ENCODE measurements at regions not wholly inside any gene's neighbourhood (a gene's known extent, or its start where the extent isn't known, plus 50 kb on each side); places are given as distances from the start of the nearest gene placed in this dataset.

DNA sequence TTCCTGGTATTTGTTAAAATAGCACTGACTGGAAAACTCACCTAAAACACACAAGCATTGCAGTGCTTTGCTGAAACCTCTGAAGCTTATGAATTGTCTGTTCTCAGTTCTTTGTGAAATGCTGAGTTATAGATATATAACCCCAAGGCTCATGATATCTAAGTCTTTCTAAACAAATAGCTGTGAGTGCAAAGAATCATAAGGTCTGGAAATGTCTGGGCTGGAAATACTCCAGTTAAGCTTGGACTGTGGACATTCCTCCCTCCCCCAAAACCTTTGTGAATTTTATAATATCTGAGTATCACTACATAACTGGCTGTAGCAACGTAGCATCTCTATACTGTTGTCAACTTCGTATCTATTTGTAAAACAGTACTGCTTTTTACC, 69.1 kb downstream of the CBLN4 start:
- BruUV-seq (replicated peaks): no TSS peak
- no peak for ATAC-seq
- intact Hi-C loops (cut with micrococcal nuclease; ENCODE audit: unreplicated experiment): no loop called here
- CTCF ChIA-PET: no interaction called here
- H3K36me3 ChIP-seq (ENCODE audit: control insufficient read depth in 2 of 2, insufficient read depth in 2 of 2, low read length in 1 of 2): no peaks in the 10 kb centered on the region
- TF ChIP-seq ETV6 (conservative IDR thresholded peaks at IDR 0.05 in 1 of 2, IDR thresholded peaks at IDR 0.05 in 1 of 2; ENCODE audit: borderline replicate concordance in 1 of 2, low read depth in 1 of 2) (no peak), ZNF622 (IDR thresholded peaks at IDR 0.05) (no peak), CHD1 (IDR thresholded peaks at IDR 0.05; ENCODE audit: low read depth, low read length) (no peak), CBX5 (IDR thresholded peaks at IDR 0.05; ENCODE audit: low read depth) (no peak), SMC3 (IDR thresholded peaks at IDR 0.05; ENCODE audit: borderline replicate concordance, low read length) (no peak), ATF7 (IDR thresholded peaks at IDR 0.05; ENCODE audit: low read depth) (no peak), BRCA1 (IDR thresholded peaks at IDR 0.05; ENCODE audit: low read depth, low read length) (no peak), RCOR1 (conservative IDR thresholded peaks at IDR 0.05; ENCODE audit: low read depth, low read length) (no peak), MYB (IDR thresholded peaks at IDR 0.05; ENCODE audit: borderline replicate concordance, low read depth, low read length) (no peak), ZNF217 (IDR thresholded peaks at IDR 0.05) (no peak), RELA (IDR thresholded peaks at IDR 0.05; ENCODE audit: borderline replicate concordance, partially characterized antibody) (no peak), CREM (IDR thresholded peaks at IDR 0.05; ENCODE audit: low read depth) (no peak), JUND (IDR thresholded peaks at IDR 0.05; ENCODE audit: low read depth, low read length) (no peak)
- TF ChIP-seq, protein P1, sequence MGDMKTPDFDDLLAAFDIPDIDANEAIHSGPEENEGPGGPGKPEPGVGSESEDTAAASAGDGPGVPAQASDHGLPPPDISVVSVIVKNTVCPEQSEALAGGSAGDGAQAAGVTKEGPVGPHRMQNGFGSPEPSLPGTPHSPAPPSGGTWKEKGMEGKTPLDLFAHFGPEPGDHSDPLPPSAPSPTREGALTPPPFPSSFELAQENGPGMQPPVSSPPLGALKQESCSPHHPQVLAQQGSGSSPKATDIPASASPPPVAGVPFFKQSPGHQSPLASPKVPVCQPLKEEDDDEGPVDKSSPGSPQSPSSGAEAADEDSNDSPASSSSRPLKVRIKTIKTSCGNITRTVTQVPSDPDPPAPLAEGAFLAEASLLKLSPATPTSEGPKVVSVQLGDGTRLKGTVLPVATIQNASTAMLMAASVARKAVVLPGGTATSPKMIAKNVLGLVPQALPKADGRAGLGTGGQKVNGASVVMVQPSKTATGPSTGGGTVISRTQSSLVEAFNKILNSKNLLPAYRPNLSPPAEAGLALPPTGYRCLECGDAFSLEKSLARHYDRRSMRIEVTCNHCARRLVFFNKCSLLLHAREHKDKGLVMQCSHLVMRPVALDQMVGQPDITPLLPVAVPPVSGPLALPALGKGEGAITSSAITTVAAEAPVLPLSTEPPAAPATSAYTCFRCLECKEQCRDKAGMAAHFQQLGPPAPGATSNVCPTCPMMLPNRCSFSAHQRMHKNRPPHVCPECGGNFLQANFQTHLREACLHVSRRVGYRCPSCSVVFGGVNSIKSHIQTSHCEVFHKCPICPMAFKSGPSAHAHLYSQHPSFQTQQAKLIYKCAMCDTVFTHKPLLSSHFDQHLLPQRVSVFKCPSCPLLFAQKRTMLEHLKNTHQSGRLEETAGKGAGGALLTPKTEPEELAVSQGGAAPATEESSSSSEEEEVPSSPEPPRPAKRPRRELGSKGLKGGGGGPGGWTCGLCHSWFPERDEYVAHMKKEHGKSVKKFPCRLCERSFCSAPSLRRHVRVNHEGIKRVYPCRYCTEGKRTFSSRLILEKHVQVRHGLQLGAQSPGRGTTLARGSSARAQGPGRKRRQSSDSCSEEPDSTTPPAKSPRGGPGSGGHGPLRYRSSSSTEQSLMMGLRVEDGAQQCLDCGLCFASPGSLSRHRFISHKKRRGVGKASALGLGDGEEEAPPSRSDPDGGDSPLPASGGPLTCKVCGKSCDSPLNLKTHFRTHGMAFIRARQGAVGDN (IDR thresholded peaks at IDR 0.05): no peak
- TF ChIP-seq, protein P2, sequence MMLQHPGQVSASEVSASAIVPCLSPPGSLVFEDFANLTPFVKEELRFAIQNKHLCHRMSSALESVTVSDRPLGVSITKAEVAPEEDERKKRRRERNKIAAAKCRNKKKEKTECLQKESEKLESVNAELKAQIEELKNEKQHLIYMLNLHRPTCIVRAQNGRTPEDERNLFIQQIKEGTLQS (IDR thresholded peaks at IDR 0.05; ENCODE audit: borderline replicate concordance, extremely low read depth, low read depth, low read length): no peak
- TF ChIP-seq, protein P3, sequence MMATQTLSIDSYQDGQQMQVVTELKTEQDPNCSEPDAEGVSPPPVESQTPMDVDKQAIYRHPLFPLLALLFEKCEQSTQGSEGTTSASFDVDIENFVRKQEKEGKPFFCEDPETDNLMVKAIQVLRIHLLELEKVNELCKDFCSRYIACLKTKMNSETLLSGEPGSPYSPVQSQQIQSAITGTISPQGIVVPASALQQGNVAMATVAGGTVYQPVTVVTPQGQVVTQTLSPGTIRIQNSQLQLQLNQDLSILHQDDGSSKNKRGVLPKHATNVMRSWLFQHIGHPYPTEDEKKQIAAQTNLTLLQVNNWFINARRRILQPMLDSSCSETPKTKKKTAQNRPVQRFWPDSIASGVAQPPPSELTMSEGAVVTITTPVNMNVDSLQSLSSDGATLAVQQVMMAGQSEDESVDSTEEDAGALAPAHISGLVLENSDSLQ (IDR thresholded peaks at IDR 0.05): no peak
- H3K4me1 ChIP-seq (ENCODE audit: control insufficient read depth, insufficient read depth, low read length): no peaks in the 10 kb centered on the region
- WGBS (ENCODE audit: insufficient coverage, insufficient replicate concordance, low lambda C conversion rate, missing lambda C conversion rate): 5% methylated on average over 2 of the region's 2 CpGs
- no peaks in the 10 kb centered on the region for H3K79me2 ChIP-seq (ENCODE audit: control insufficient read depth, insufficient read depth, low read length)
- no peak overlapping the region for H3K27ac ChIP-seq (ENCODE audit: control insufficient read depth, insufficient read depth)
- H3K4me3 ChIP-seq: no peak overlapping the region
- DNase-seq (ENCODE audit: low read depth, low spot score): no peak
- no peak overlapping the region for H3K9ac ChIP-seq (ENCODE audit: control insufficient read depth, insufficient read depth, low read length)
- H3K4me2 ChIP-seq (ENCODE audit: control insufficient read depth, insufficient read depth): no peak overlapping the region
- no peak overlapping the region for H2AFZ ChIP-seq (ENCODE audit: control insufficient read depth, low read depth, low read length)
- POLR2A ChIA-PET: no interaction called here
- in situ Hi-C loops (cut with MboI): no loop called here
- RAD21 ChIA-PET (ENCODE audit: unreplicated experiment): no interaction called here
- no peaks in the 10 kb centered on the region for H4K20me1 ChIP-seq (ENCODE audit: control insufficient read depth, insufficient read depth)
- SMC1A ChIA-PET (ENCODE audit: uncharacterized antibody, unreplicated experiment): interaction anchor here (1.0 kb wide), 1 partner anchor 17 kb away, joined by 3 read pairs; no protein-coding TSS in a partner anchor
- H3K9me3 ChIP-seq (replicated peaks; ENCODE audit: control insufficient read depth, insufficient read depth, low read length): no peaks in the 10 kb centered on the region
- no peaks in the 10 kb centered on the region for H3K27me3 ChIP-seq (replicated peaks in 1 of 2; ENCODE audit: control insufficient read depth in 2 of 2, insufficient read depth in 2 of 2, low read length in 1 of 2)
- FAIRE-seq: no peak

Measured in GM12878 (cell line).